Activated B cell treated with CpG ODN at 0.5 μM for 24 hours (primary cell): ENCODE measurements at regions not wholly inside any gene's neighbourhood (a gene's known extent, or its start where the extent isn't known, plus 50 kb on each side); places are given as distances from the start of the nearest gene placed in this dataset.
"Not testable (repeated sequence)": the region's sequence is repeated elsewhere in the genome, so short reads cannot be mapped to it uniquely, and the experiment has no call there.

Experiments used
- ATAC-seq: fragments of 200-7000 bp; cut with Tn5 transposase; one replicate; pipeline ENCODE4 v1.10.0; 2021; ENCODE audit warnings: low read depth, mild to moderate bottlenecking, moderate library complexity
- CTCF ChIA-PET: fragments of 350-600 bp; sonication (Branson Sonifier 250); formaldehyde crosslinking; loops from one replicate; lab custom pipeline; 2021; ENCODE audit warnings: antibody characterized with exemption; lab: Charles Lee
- POLR2A ChIA-PET: fragments of 350-600 bp; sonication (Branson Sonifier 250); formaldehyde crosslinking; loops from one replicate; lab custom pipeline; 2021; ENCODE audit warnings: antibody characterized with exemption; lab: Charles Lee
- DNase-seq: peaks from one replicate; pipeline ENCODE4 v3.0.0; 2022
- H3K27ac Mint-ChIP-seq: one replicate; pipeline ENCODE4 v1.8.0; 2020; ENCODE audit warnings: mixed read lengths
- H3K27me3 Mint-ChIP-seq: one replicate; pipeline ENCODE4 v1.8.0; 2021; ENCODE audit warnings: mixed read lengths
- H3K36me3 Mint-ChIP-seq: one replicate; pipeline ENCODE4 v1.8.0; 2021; ENCODE audit warnings: low read depth, mixed read lengths
- H3K4me1 Mint-ChIP-seq: one replicate; pipeline ENCODE4 v1.8.0; 2021; ENCODE audit warnings: mixed read lengths
- H3K4me3 Mint-ChIP-seq: one replicate; pipeline ENCODE4 v1.8.0; 2020; ENCODE audit warnings: mild to moderate bottlenecking, mixed read lengths
- H3K9me3 Mint-ChIP-seq: one replicate; pipeline ENCODE4 v1.8.0; 2020; ENCODE audit warnings: mixed read lengths
- intact Hi-C: fragments of 100-400 bp; cut with micrococcal nuclease; formaldehyde crosslinking; loops from one replicate; pipeline ENCODE4 v1.15.1; 2024
- TF ChIP-seq, protein P1 (sequence below): fragments of 200-600 bp; IDR thresholded peaks from one replicate; pipeline ENCODE4 v1.8.0; 2022; ENCODE audit warnings: antibody characterized with exemption, mild to moderate bottlenecking

DNA sequence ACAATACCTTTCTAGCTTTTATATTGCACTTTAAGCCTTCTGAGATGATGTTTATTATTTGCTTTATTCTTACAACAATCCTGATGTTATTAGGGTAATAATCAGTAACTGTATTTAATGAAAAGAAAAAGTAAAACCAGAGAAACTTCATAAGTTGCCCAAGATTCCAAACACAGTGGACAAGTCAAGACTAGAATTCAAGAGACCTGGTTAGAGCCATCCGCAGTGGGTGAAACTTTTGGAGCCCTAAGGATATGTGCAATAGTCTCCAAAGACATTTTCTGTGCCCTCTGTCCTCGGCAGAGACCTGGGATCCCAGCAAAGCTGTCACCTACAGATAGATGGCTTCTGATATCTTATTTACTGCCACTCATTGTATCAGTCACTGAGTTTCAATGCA is 106.8 kb upstream of the DPT start:
- ATAC-seq = no peak
- Mint-ChIP-seq H3K36me3 (no peaks in the 10 kb centered on the region), H3K4me3 (no peak overlapping the region), H3K4me1 (no peaks in the 10 kb centered on the region), H3K9me3 (no peaks in the 10 kb centered on the region), H3K27me3 (no peaks in the 10 kb centered on the region), H3K27ac (no peak overlapping the region)
- POLR2A ChIA-PET = no interaction called here
- TF ChIP-seq, protein P1, sequence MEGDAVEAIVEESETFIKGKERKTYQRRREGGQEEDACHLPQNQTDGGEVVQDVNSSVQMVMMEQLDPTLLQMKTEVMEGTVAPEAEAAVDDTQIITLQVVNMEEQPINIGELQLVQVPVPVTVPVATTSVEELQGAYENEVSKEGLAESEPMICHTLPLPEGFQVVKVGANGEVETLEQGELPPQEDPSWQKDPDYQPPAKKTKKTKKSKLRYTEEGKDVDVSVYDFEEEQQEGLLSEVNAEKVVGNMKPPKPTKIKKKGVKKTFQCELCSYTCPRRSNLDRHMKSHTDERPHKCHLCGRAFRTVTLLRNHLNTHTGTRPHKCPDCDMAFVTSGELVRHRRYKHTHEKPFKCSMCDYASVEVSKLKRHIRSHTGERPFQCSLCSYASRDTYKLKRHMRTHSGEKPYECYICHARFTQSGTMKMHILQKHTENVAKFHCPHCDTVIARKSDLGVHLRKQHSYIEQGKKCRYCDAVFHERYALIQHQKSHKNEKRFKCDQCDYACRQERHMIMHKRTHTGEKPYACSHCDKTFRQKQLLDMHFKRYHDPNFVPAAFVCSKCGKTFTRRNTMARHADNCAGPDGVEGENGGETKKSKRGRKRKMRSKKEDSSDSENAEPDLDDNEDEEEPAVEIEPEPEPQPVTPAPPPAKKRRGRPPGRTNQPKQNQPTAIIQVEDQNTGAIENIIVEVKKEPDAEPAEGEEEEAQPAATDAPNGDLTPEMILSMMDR = no peak
- no peak for DNase-seq
- intact Hi-C loops = no loop called here
- CTCF ChIA-PET = no interaction called here

GRCh38 chr1:168836469-168836868 is 107.5 kb upstream of the DPT start:
- no peak overlapping the region for H3K27ac Mint-ChIP-seq
- H3K4me1 Mint-ChIP-seq = no peaks in the 10 kb centered on the region
- H3K27me3 Mint-ChIP-seq = no peaks in the 10 kb centered on the region
- H3K36me3 Mint-ChIP-seq = no peaks in the 10 kb centered on the region
- POLR2A ChIA-PET = no interaction called here
- intact Hi-C loops = no loop called here
- TF ChIP-seq, protein P1 = no peak
- no peaks in the 10 kb centered on the region for H3K9me3 Mint-ChIP-seq
- CTCF ChIA-PET = no interaction called here
- H3K4me3 Mint-ChIP-seq = no peak overlapping the region
- no peak for ATAC-seq
- DNase-seq = no peak

- H3K27ac Mint-ChIP-seq, H3K9me3 Mint-ChIP-seq, H3K4me1 Mint-ChIP-seq, DNase-seq, intact Hi-C loops, H3K4me3 Mint-ChIP-seq, H3K27me3 Mint-ChIP-seq, CTCF ChIA-PET, POLR2A ChIA-PET, ATAC-seq, H3K36me3 Mint-ChIP-seq: not testable (repeated sequence)
Measured at GRCh38 chr1:168837230-168837629, 108.2 kb upstream of the DPT start.

GRCh38 chr1:168842306-168842705 is 113.3 kb upstream of the DPT start:
- no peaks in the 10 kb centered on the region for H3K4me1 Mint-ChIP-seq
- POLR2A ChIA-PET = no interaction called here

DNA sequence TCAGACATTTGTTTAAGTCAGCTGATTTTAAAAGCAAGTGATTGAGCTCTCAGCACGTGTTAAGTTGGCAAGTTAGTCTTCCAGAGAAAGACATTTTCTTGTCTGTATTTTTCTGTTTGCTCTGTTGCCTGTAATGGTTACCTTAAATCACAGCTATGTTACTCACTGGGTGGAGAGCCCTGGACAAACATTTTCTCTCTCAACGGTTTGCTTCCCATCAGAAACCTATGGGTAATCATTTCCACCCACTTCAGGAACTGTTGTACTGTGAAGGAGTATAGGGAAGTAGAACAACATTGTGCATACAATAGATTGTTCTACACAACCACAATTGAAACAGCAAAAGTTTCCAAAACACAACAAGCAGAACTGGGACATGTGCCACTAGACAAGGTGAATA is 113.9 kb upstream of the DPT start:
- H3K9me3 Mint-ChIP-seq = no peaks in the 10 kb centered on the region
- H3K4me3 Mint-ChIP-seq = no peak overlapping the region
- CTCF ChIA-PET = no interaction called here
- intact Hi-C loops = no loop called here
- DNase-seq = no peak
- H3K27ac Mint-ChIP-seq = no peak overlapping the region
- no peak for ATAC-seq
- POLR2A ChIA-PET = no interaction called here
- TF ChIP-seq, protein P1 = no peak
- no peaks in the 10 kb centered on the region for H3K36me3 Mint-ChIP-seq
- H3K4me1 Mint-ChIP-seq = no peaks in the 10 kb centered on the region
- no peaks in the 10 kb centered on the region for H3K27me3 Mint-ChIP-seq

More at GRCh38 chr1:168842306-168842705, 113.3 kb upstream of the DPT start:
- ATAC-seq (no peak), DNase-seq (no peak)
- Mint-ChIP-seq H3K36me3 (no peaks in the 10 kb centered on the region), H3K4me3 (no peak overlapping the region), H3K9me3 (no peaks in the 10 kb centered on the region), H3K27me3 (no peaks in the 10 kb centered on the region), H3K27ac (no peak overlapping the region)
- TF ChIP-seq, protein P1 = no peak
- CTCF ChIA-PET = no interaction called here
- intact Hi-C loops = no loop called here

DNA sequence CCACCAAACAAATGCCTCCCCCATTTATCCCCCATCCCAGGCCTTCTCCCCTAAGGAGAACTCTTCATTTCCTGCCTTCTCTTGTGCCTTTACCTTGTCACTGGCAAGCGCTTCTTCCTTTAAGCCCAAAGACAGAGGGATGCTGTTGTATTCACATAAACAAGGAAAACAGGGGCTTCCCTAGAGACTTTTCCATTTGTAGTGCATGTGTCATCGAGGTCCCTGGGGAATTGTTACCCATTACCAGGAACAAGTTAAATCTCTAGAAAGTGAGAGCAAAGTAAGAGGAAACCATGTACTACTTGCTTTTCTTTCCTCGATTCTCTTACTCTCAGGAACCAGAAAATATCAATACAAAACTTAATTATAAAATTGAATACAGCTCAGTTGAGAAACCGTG is 114.4 kb upstream of the DPT start:
- no peaks in the 10 kb centered on the region for H3K4me1 Mint-ChIP-seq
- ChIA-PET POLR2A (no interaction called here), CTCF (no interaction called here)
- DNase-seq (no peak), ATAC-seq (no peak)
- no peak overlapping the region for H3K27ac Mint-ChIP-seq
- peaks cover 2% of the 10 kb centered on the region for H3K27me3 Mint-ChIP-seq
- H3K9me3 Mint-ChIP-seq = no peaks in the 10 kb centered on the region
- no peaks in the 10 kb centered on the region for H3K36me3 Mint-ChIP-seq
- H3K4me3 Mint-ChIP-seq = no peak overlapping the region
- TF ChIP-seq, protein P1 = no peak
- intact Hi-C loops = no loop called here
